Lung (tissue), 11 donors: ENCODE measurements at regions not wholly inside any gene's neighbourhood (a gene's known extent, or its start where the extent isn't known, plus 50 kb on each side); places are given as distances from the start of the nearest gene placed in this dataset.

Experiments used
- ATAC-seq: fragments of 200-7000 bp; cut with Tn5 transposase; one replicate; pipeline ENCODE4 v1.9.1; 2020; ENCODE audit warnings: moderate number of reproducible peaks; ENCODE audit not compliant: insufficient read depth, low FRiP score
- DNase-seq, 3 donors: peaks; one replicate each; pipeline ENCODE4 v3.0.0-alpha.2; 2013 to 2017
- H3K27ac ChIP-seq, 2 donors: one replicate each; pipeline ENCODE4 v1.5.1; 2013; ENCODE audit warnings: mild to moderate bottlenecking in 2 of 2, moderate library complexity in 2 of 2, control low read depth in 1 of 2, inconsistent platforms in 1 of 2, low read depth in 1 of 2, low read length in 1 of 2
- H3K27me3 ChIP-seq, 3 donors: one replicate each; pipeline ENCODE4 v1.5.1; 2013; ENCODE audit warnings: low read length in 2 of 3; ENCODE audit not compliant: control insufficient read depth in 3 of 3, insufficient read depth in 3 of 3
- H3K36me3 ChIP-seq, 4 donors: one replicate each; pipeline ENCODE4 v1.5.1; 2013; ENCODE audit warnings: low read length in 4 of 4, mild to moderate bottlenecking in 1 of 4, moderate library complexity in 1 of 4; ENCODE audit not compliant: control insufficient read depth in 4 of 4, insufficient read depth in 4 of 4
- H3K4me1 ChIP-seq, 5 donors: one replicate each; pipeline ENCODE4 v1.5.1; 2013; ENCODE audit warnings: low read length in 5 of 5, mild to moderate bottlenecking in 2 of 5, moderate library complexity in 1 of 5; ENCODE audit not compliant: control insufficient read depth in 5 of 5, insufficient read depth in 5 of 5
- H3K4me3 ChIP-seq: one replicate; pipeline ENCODE4 v1.5.1; 2013; ENCODE audit warnings: mild to moderate bottlenecking, control low read depth, moderate library complexity
- H3K9ac ChIP-seq, 2 donors: one replicate each; pipeline ENCODE4 v1.5.1; 2013; ENCODE audit warnings: low read length in 2 of 2, control low read depth in 1 of 2; ENCODE audit not compliant: insufficient read depth in 1 of 2
- H3K9me3 ChIP-seq, 4 donors: one replicate each; pipeline ENCODE4 v1.5.1; 2013; ENCODE audit warnings: low read length in 3 of 4, mild to moderate bottlenecking in 1 of 4, moderate library complexity in 1 of 4; ENCODE audit not compliant: control insufficient read depth in 4 of 4, insufficient read depth in 3 of 4
- CTCF ChIP-seq: IDR thresholded peaks from 2 replicates; pipeline ENCODE4 v1.5.1; 2012; ENCODE audit warnings: mild to moderate bottlenecking; ENCODE audit errors: control extremely low read depth, extremely low read depth
- WGBS, 2 donors: extraction: QIAGEN DNeasy Blood & Tissue Kit; methylation state at CpG; one replicate each; pipeline ENCODE4 v1.1.7; 2013; 5-methylcytosine and 5-hydroxymethylcytosine counted together
- donor health status: control.
- donor health status: control.
- donor health status: Bipolar disorder and iron deficiency.
- donor health status: healthy.
- donor health status: DM: yes; HTN: yes; CAD: no.

GRCh38 chr1:87636198-87636892 lies 307.7 kb downstream of the LMO4 start:
- peaks cover 0 to 7% (median 0%) of the 10 kb centered on the region in 4 donors for H3K9me3 ChIP-seq
- 97% methylated on average over 28 of the region's 28 CpGs for WGBS, 2 donors
- no peaks in the 10 kb centered on the region for H3K36me3 ChIP-seq
- DNase-seq: no peak
- no peak for TF ChIP-seq CTCF
- H3K4me1 ChIP-seq: no peaks in the 10 kb centered on the region
- ATAC-seq: no peak
- no peaks in the 10 kb centered on the region for H3K27me3 ChIP-seq
- H3K27ac ChIP-seq: no peak overlapping the region
- no peak overlapping the region for H3K4me3 ChIP-seq
- H3K9ac ChIP-seq: no peak overlapping the region

- no peak overlapping the region for H3K4me3 ChIP-seq
- no peak for ATAC-seq
- H3K4me1 ChIP-seq: peaks cover 0 to 13% (median 7%) of the 10 kb centered on the region in 5 donors
These were observed 310.0 kb downstream of the LMO4 start for GRCh38 chr1:87638636-87639035.

GRCh38 chr1:87641996-87642395 lies 313.3 kb downstream of the LMO4 start:
- DNase-seq (no peak), ATAC-seq (no peak)
- no peaks in the 10 kb centered on the region for H3K9me3 ChIP-seq
- no peak overlapping the region for H3K4me3 ChIP-seq
- no peaks in the 10 kb centered on the region for H3K27me3 ChIP-seq
- H3K4me1 ChIP-seq: peaks cover 0 to 32% (median 17%) of the 10 kb centered on the region in 5 donors
- no peak overlapping the region for H3K9ac ChIP-seq
- no peaks in the 10 kb centered on the region for H3K36me3 ChIP-seq
- TF ChIP-seq CTCF: no peak
- WGBS, 2 donors: 81 to 87% methylated on average over 3 of the region's 3 CpGs
- no peak overlapping the region for H3K27ac ChIP-seq

More at GRCh38 chr1:87638636-87639035, 310.0 kb downstream of the LMO4 start:
- TF ChIP-seq CTCF: no peak
- H3K36me3 ChIP-seq: no peaks in the 10 kb centered on the region
- no peak for DNase-seq
- no peak overlapping the region for H3K9ac ChIP-seq
- H3K27ac ChIP-seq: no peak overlapping the region
- peaks cover 0 to 6% (median 0%) of the 10 kb centered on the region in 4 donors for H3K9me3 ChIP-seq
- H3K27me3 ChIP-seq: no peaks in the 10 kb centered on the region
